Activated CD8-positive, alpha-beta memory T cell treated with anti-CD3 and anti-CD28 coated beads for 24 hours (primary cell): ENCODE measurements at regions not wholly inside any gene's neighbourhood (a gene's known extent, or its start where the extent isn't known, plus 50 kb on each side); places are given as distances from the start of the nearest gene placed in this dataset.
"Not testable (repeated sequence)": the region's sequence is repeated elsewhere in the genome, so short reads cannot be mapped to it uniquely, and the experiment has no call there.

Source experiments
- DNase-seq: peaks from one replicate; pipeline ENCODE4 v3.0.0-alpha.2; 2020

GRCh38 chr1:60637651-60638050 lies 444.7 kb upstream of the NFIA start:
- DNase-seq: no peak

GRCh38 chr1:60636946-60637345 lies 445.4 kb upstream of the NFIA start:
- DNase-seq: no peak

GRCh38 chr1:60634106-60634505 lies 448.3 kb upstream of the NFIA start:
- no peak for DNase-seq

- DNase-seq: no peak
These were observed 459.9 kb upstream of the NFIA start for GRCh38 chr1:60622486-60622885.

- DNase-seq: no peak
These were observed 461.0 kb upstream of the NFIA start for GRCh38 chr1:60621368-60621851.

- no peak for DNase-seq
These were observed 462.3 kb upstream of the NFIA start for GRCh38 chr1:60620087-60620486.

- DNase-seq: no peak
These were observed 462.8 kb upstream of the NFIA start for GRCh38 chr1:60619581-60619980.

- DNase-seq: no peak
These were observed 466.7 kb upstream of the NFIA start for GRCh38 chr1:60615666-60616065.

GRCh38 chr1:60612790-60613189 lies 469.6 kb upstream of the NFIA start:
- DNase-seq: no peak

- DNase-seq: not testable (repeated sequence)
These were observed 475.4 kb upstream of the NFIA start for GRCh38 chr1:60606921-60607320.

GRCh38 chr1:60600532-60600931 lies 481.8 kb upstream of the NFIA start:
- no peak for DNase-seq

- DNase-seq: no peak
These were observed 482.8 kb upstream of the NFIA start for GRCh38 chr1:60599574-60599973.

- DNase-seq: no peak
These were observed 484.1 kb upstream of the NFIA start for GRCh38 chr1:60598041-60598910.

- DNase-seq: no peak
These were observed 485.3 kb upstream of the NFIA start for GRCh38 chr1:60596791-60597750.

- no peak for DNase-seq
These were observed 490.8 kb upstream of the NFIA start for GRCh38 chr1:60591583-60591982.

- no peak for DNase-seq
These were observed 492.4 kb upstream of the NFIA start for GRCh38 chr1:60589916-60590315.

- no peak for DNase-seq
These were observed 493.2 kb upstream of the NFIA start for GRCh38 chr1:60589046-60589748.

- no peak for DNase-seq
These were observed 498.0 kb upstream of the NFIA start for GRCh38 chr1:60584371-60584770.

GRCh38 chr1:60583696-60584095 lies 498.7 kb upstream of the NFIA start:
- DNase-seq: no peak

GRCh38 chr1:60581455-60582220 lies 500.7 kb upstream of the NFIA start:
- DNase-seq: no peak

- DNase-seq: no peak
These were observed 503.5 kb upstream of the C1orf87 start for GRCh38 chr1:60577029-60577428.

- DNase-seq: no peak
These were observed 501.9 kb upstream of the C1orf87 start for GRCh38 chr1:60575326-60575977.
